RWPE2 (cell line): ENCODE measurements at regions not wholly inside any gene's neighbourhood (a gene's known extent, or its start where the extent isn't known, plus 50 kb on each side); places are given as distances from the start of the nearest gene placed in this dataset.

Experiments
- ATAC-seq: fragments of 200-7000 bp; cut with Tn5 transposase; 3 replicates; pipeline ENCODE4 v1.9.1; 2021; ENCODE audit warnings: low read depth
- DNase-seq: peaks from one replicate; pipeline ENCODE4 v3.0.0-alpha.2; 2020; ENCODE audit warnings: low spot score
- H3K27ac ChIP-seq: fragments of 450-650 bp; 2 replicates; pipeline ENCODE4 v1.5.1; 2017; ENCODE audit warnings: mild to moderate bottlenecking; ENCODE audit not compliant: poor library complexity, severe bottlenecking
- H3K27me3 ChIP-seq: fragments of 250-450 bp; sonication (Bioruptor Pico); 2 replicates; pipeline ENCODE4 v1.5.1; 2021; ENCODE audit warnings: mild to moderate bottlenecking, moderate library complexity; ENCODE audit not compliant: insufficient read depth, poor library complexity, severe bottlenecking
- H3K36me3 ChIP-seq: fragments of 250-450 bp; sonication (Bioruptor Pico); 2 replicates; pipeline ENCODE4 v1.5.1; 2020; ENCODE audit warnings: low read depth, mild to moderate bottlenecking, moderate library complexity
- H3K4me1 ChIP-seq: fragments of 250-450 bp; sonication (Bioruptor Pico); 2 replicates; pipeline ENCODE4 v1.5.1; 2021; ENCODE audit warnings: mild to moderate bottlenecking, moderate library complexity; ENCODE audit not compliant: insufficient read depth, poor library complexity, severe bottlenecking
- H3K4me3 ChIP-seq: fragments of 250-450 bp; sonication (Bioruptor Pico); 2 replicates; pipeline ENCODE4 v1.5.1; 2021; ENCODE audit warnings: mild to moderate bottlenecking, moderate library complexity; ENCODE audit not compliant: severe bottlenecking
- H3K9me3 ChIP-seq: fragments of 250-450 bp; sonication (Bioruptor Pico); 2 replicates; pipeline ENCODE4 v1.5.1; 2021; ENCODE audit warnings: mild to moderate bottlenecking, moderate library complexity; ENCODE audit not compliant: severe bottlenecking
- CTCF ChIP-seq: fragments of 450-650 bp; IDR thresholded peaks from one replicate; pipeline ENCODE4 v1.5.1; 2017; ENCODE audit warnings: mild to moderate bottlenecking, moderate library complexity; ENCODE audit not compliant: poor library complexity, severe bottlenecking

GRCh38 chr21:35738347-35738961, 321.9 kb downstream of the SETD4 start:
- ATAC-seq, result peak; percentile 89
- Histone ChIP-seq H3K9me3 (peaks cover 4% of the 10 kb centered on the region), H3K27ac (peak overlapping the region; percentile 93), H3K36me3 (no peaks in the 10 kb centered on the region), H3K27me3 (no peaks in the 10 kb centered on the region), H3K4me3 (no peak overlapping the region), H3K4me1 (peaks cover 29% of the 10 kb centered on the region)
- peak; percentile 13 for TF ChIP-seq CTCF
- no peak for DNase-seq

- Histone ChIP-seq H3K27me3 (no peaks in the 10 kb centered on the region), H3K27ac (peak overlapping the region; percentile 93), H3K36me3 (no peaks in the 10 kb centered on the region), H3K9me3 (peaks cover 4% of the 10 kb centered on the region), H3K4me3 (no peak overlapping the region), H3K4me1 (peaks cover 30% of the 10 kb centered on the region)
- no peak for TF ChIP-seq CTCF
- ATAC-seq (no peak), DNase-seq (no peak)
Measured at GRCh38 chr21:35737899-35738346, 322.4 kb downstream of the SETD4 start.

- Histone ChIP-seq H3K36me3 (no peaks in the 10 kb centered on the region), H3K27me3 (no peaks in the 10 kb centered on the region), H3K27ac (peak overlapping the region; percentile 93), H3K4me3 (no peak overlapping the region), H3K9me3 (peaks cover 4% of the 10 kb centered on the region), H3K4me1 (peaks cover 35% of the 10 kb centered on the region)
- no peak for ATAC-seq
- no peak for DNase-seq
- no peak for TF ChIP-seq CTCF
Measured at GRCh38 chr21:35737449-35737848, 322.9 kb downstream of the SETD4 start.

GRCh38 chr21:35732788-35733187, 327.5 kb downstream of the SETD4 start:
- Histone ChIP-seq H3K36me3 (no peaks in the 10 kb centered on the region), H3K9me3 (no peaks in the 10 kb centered on the region), H3K27ac (peak overlapping the region; percentile 28), H3K4me1 (peaks cover 16% of the 10 kb centered on the region), H3K4me3 (no peak overlapping the region), H3K27me3 (no peaks in the 10 kb centered on the region)
- no peak for TF ChIP-seq CTCF
- ATAC-seq, result peak; percentile 90
- peak; percentile 73 for DNase-seq

- H3K4me1 ChIP-seq, result peaks cover 14% of the 10 kb centered on the region
- no peaks in the 10 kb centered on the region for H3K9me3 ChIP-seq
- no peak overlapping the region for H3K27ac ChIP-seq
- ATAC-seq, result no peak
- no peaks in the 10 kb centered on the region for H3K27me3 ChIP-seq
- TF ChIP-seq CTCF, result no peak
- H3K36me3 ChIP-seq, result no peaks in the 10 kb centered on the region
- H3K4me3 ChIP-seq, result no peak overlapping the region
- no peak for DNase-seq
Measured at GRCh38 chr21:35730325-35730724, 330.0 kb downstream of the SETD4 start.
